Natural killer cell (primary cell): ENCODE measurements at regions not wholly inside any gene's neighbourhood (a gene's known extent, or its start where the extent isn't known, plus 50 kb on each side); places are given as distances from the start of the nearest gene placed in this dataset.
A peak's percentile ranks its signal among the peaks of the same experiment; 100 is the strongest.

Experiments used
- ATAC-seq, 3 donors: fragments of 150-1000 bp in 2 of 3; fragments of 200-7000 bp in 1 of 3; cut with Tn5 transposase; 1 replicate in 1 of 3; 2 replicates in 2 of 3; pipeline ENCODE4 v1.10.0; 2021; ENCODE audit warnings: mild to moderate bottlenecking in 2 of 3, moderate library complexity in 2 of 3
- DNase-seq, 2 donors: peaks; one replicate each; pipeline versions ENCODE4 v3.0.0 to v3.0.0-alpha.2; 2013 to 2021; ENCODE audit warnings: mixed read lengths in 1 of 2
- H3K27ac ChIP-seq: one replicate; pipeline ENCODE4 v1.5.1; 2013; ENCODE audit warnings: mild to moderate bottlenecking, low read length
- H3K27me3 ChIP-seq: one replicate; pipeline ENCODE4 v1.6.1; 2013; ENCODE audit warnings: low read length; ENCODE audit not compliant: control insufficient read depth, insufficient read depth
- H3K36me3 ChIP-seq: one replicate; pipeline ENCODE4 v1.6.1; 2013; ENCODE audit warnings: low read length; ENCODE audit not compliant: control insufficient read depth, insufficient read depth
- H3K4me1 ChIP-seq: one replicate; pipeline ENCODE4 v1.6.1; 2013; ENCODE audit warnings: low read length; ENCODE audit not compliant: control insufficient read depth, insufficient read depth
- H3K4me3 ChIP-seq: one replicate; pipeline ENCODE4 v1.5.1; 2013; ENCODE audit warnings: low read length
- H3K9me3 ChIP-seq: one replicate; pipeline ENCODE4 v1.6.1; 2013; ENCODE audit warnings: low read length; ENCODE audit not compliant: control insufficient read depth, insufficient read depth
- H3K27ac Mint-ChIP-seq, 2 donors: one replicate each; pipeline ENCODE4 v1.8.0; 2022; ENCODE audit warnings: mild to moderate bottlenecking in 2 of 2, mixed read lengths in 2 of 2, moderate library complexity in 1 of 2
- H3K27me3 Mint-ChIP-seq, 2 donors: one replicate each; pipeline ENCODE4 v1.8.0; 2022; ENCODE audit warnings: low read depth in 2 of 2, mixed read lengths in 2 of 2
- H3K36me3 Mint-ChIP-seq: one replicate; pipeline ENCODE4 v1.8.0; 2022; ENCODE audit warnings: mixed read lengths
- H3K4me1 Mint-ChIP-seq, 2 donors: one replicate each; pipeline ENCODE4 v1.8.0; 2022; ENCODE audit warnings: mixed read lengths in 2 of 2
- H3K4me3 Mint-ChIP-seq: one replicate; pipeline ENCODE4 v1.8.0; 2022; ENCODE audit warnings: mild to moderate bottlenecking, moderate library complexity, mixed read lengths
- H3K9me3 Mint-ChIP-seq, 2 donors: one replicate each; pipeline ENCODE4 v1.8.0; 2022; ENCODE audit warnings: mixed read lengths in 2 of 2
- CTCF ChIP-seq: fragments of 200-600 bp; IDR thresholded peaks from one replicate; pipeline ENCODE4 v1.8.0; 2022; ENCODE audit warnings: antibody characterized with exemption
- WGBS: methylation state at CpG from one replicate; pipeline ENCODE4 v1.1.7; 2013; ENCODE audit warnings: missing lambda C conversion rate; ENCODE audit not compliant: insufficient coverage; 5-methylcytosine and 5-hydroxymethylcytosine counted together
- intact Hi-C: fragments of 100-400 bp; cut with micrococcal nuclease; formaldehyde crosslinking; loops from one replicate; pipeline ENCODE4 v1.14.2; 2022

- TF ChIP-seq CTCF: no peak
- 61% methylated on average over 6 of the region's 7 CpGs for WGBS
- peaks cover 0 to 2% of the 10 kb centered on the region in 2 donors for H3K27me3 Mint-ChIP-seq
- no peak overlapping the region for H3K27ac Mint-ChIP-seq
- peaks cover 0 to 4% of the 10 kb centered on the region in 2 donors for H3K4me1 Mint-ChIP-seq
- H3K36me3 Mint-ChIP-seq: no peaks in the 10 kb centered on the region
- no peak for ATAC-seq
- Histone ChIP-seq H3K4me3 (no peak overlapping the region), H3K9me3 (no peaks in the 10 kb centered on the region), H3K27ac (no peak overlapping the region), H3K36me3 (no peaks in the 10 kb centered on the region), H3K27me3 (no peaks in the 10 kb centered on the region), H3K4me1 (no peaks in the 10 kb centered on the region)
- intact Hi-C loops: no loop called here
- H3K4me3 Mint-ChIP-seq: no peak overlapping the region
- DNase-seq: peak in 1 of 2 donors; percentile 35
- H3K9me3 Mint-ChIP-seq: no peaks in the 10 kb centered on the region
These were observed 161.3 kb upstream of the IFNG-AS1 start for GRCh38 chr12:67827820-67828383.

GRCh38 chr12:67829896-67830295 is 159.4 kb upstream of the IFNG-AS1 start:
- Histone ChIP-seq H3K27me3 (no peaks in the 10 kb centered on the region), H3K9me3 (no peaks in the 10 kb centered on the region), H3K36me3 (no peaks in the 10 kb centered on the region), H3K4me3 (no peak overlapping the region), H3K27ac (no peak overlapping the region), H3K4me1 (no peaks in the 10 kb centered on the region)
- TF ChIP-seq CTCF: no peak
- ATAC-seq (no peak), DNase-seq (no peak)
- intact Hi-C loops: no loop called here
- peaks cover 0 to 4% of the 10 kb centered on the region in 2 donors for H3K4me1 Mint-ChIP-seq
- peaks cover 4 to 7% of the 10 kb centered on the region in 2 donors for H3K27me3 Mint-ChIP-seq
- H3K27ac Mint-ChIP-seq: no peak overlapping the region
- no peak overlapping the region for H3K4me3 Mint-ChIP-seq
- no peaks in the 10 kb centered on the region for H3K36me3 Mint-ChIP-seq
- 100% methylated on average over 3 of the region's 4 CpGs for WGBS
- no peaks in the 10 kb centered on the region for H3K9me3 Mint-ChIP-seq

- H3K9me3 Mint-ChIP-seq: no peaks in the 10 kb centered on the region
- H3K9me3 ChIP-seq: no peaks in the 10 kb centered on the region
- H3K27ac ChIP-seq: no peak overlapping the region
- intact Hi-C loops: no loop called here
- ATAC-seq (no peak), DNase-seq (no peak)
- 100% methylated on average over 2 of the region's 2 CpGs for WGBS
- H3K4me3 ChIP-seq: no peak overlapping the region
- no peaks in the 10 kb centered on the region for H3K36me3 ChIP-seq
- peaks cover 0 to 4% of the 10 kb centered on the region in 2 donors for H3K4me1 Mint-ChIP-seq
- no peak overlapping the region for H3K27ac Mint-ChIP-seq
- no peaks in the 10 kb centered on the region for H3K4me1 ChIP-seq
- H3K4me3 Mint-ChIP-seq: no peak overlapping the region
- peaks cover 3% of the 10 kb centered on the region for H3K36me3 Mint-ChIP-seq
- H3K27me3 Mint-ChIP-seq: peaks cover 17 to 26% of the 10 kb centered on the region in 2 donors
- TF ChIP-seq CTCF: no peak
- no peaks in the 10 kb centered on the region for H3K27me3 ChIP-seq
These were observed 157.1 kb upstream of the IFNG-AS1 start for GRCh38 chr12:67832155-67832554.

- no peaks in the 10 kb centered on the region for H3K9me3 ChIP-seq
- 92% methylated on average over 4 of the region's 5 CpGs for WGBS
- ATAC-seq: no peak
- H3K27me3 ChIP-seq: no peaks in the 10 kb centered on the region
- no peak overlapping the region for H3K4me3 ChIP-seq
- Mint-ChIP-seq H3K27ac (no peak overlapping the region), H3K36me3 (peaks cover 17% of the 10 kb centered on the region), H3K4me3 (no peak overlapping the region), H3K9me3 (peaks cover under 1% of the 10 kb centered on the region in 2 donors), H3K27me3 (peaks cover 24 to 40% of the 10 kb centered on the region in 2 donors), H3K4me1 (no peaks in the 10 kb centered on the region)
- no peak for TF ChIP-seq CTCF
- intact Hi-C loops: no loop called here
- H3K27ac ChIP-seq: no peak overlapping the region
- no peaks in the 10 kb centered on the region for H3K36me3 ChIP-seq
- no peaks in the 10 kb centered on the region for H3K4me1 ChIP-seq
- no peak for DNase-seq
These were observed 155.6 kb upstream of the IFNG-AS1 start for GRCh38 chr12:67833602-67834001.
